22Rv1 (cell line): ENCODE measurements at regions not wholly inside any gene's neighbourhood (a gene's known extent, or its start where the extent isn't known, plus 50 kb on each side); places are given as distances from the start of the nearest gene placed in this dataset.

ENCODE experiments used
- CTCF ChIP-seq: fragments of 450-650 bp; IDR thresholded peaks from 2 replicates; pipeline ENCODE4 v1.5.1; 2017; ENCODE audit warnings: mild to moderate bottlenecking
- ZFX ChIP-seq: fragments of 450-650 bp; IDR thresholded peaks from 2 replicates; pipeline ENCODE4 v1.6.1; 2017; ENCODE audit warnings: antibody characterized with exemption, borderline replicate concordance

- TF ChIP-seq CTCF = no peak
- TF ChIP-seq ZFX = no peak
Observed at GRCh38 chr2:145682546-145683157, 1162.7 kb upstream of the ZEB2 start.
